ENCODE measurements at regions not wholly inside any gene's neighbourhood (a gene's known extent, or its start where the extent isn't known, plus 50 kb on each side); places are given as distances from the start of the nearest gene placed in this dataset.
A peak's percentile ranks its signal among the peaks of the same experiment; 100 is the strongest.
"Not testable (repeated sequence)": the region's sequence is repeated elsewhere in the genome, so short reads cannot be mapped to it uniquely, and the experiment has no call there.

DNA sequence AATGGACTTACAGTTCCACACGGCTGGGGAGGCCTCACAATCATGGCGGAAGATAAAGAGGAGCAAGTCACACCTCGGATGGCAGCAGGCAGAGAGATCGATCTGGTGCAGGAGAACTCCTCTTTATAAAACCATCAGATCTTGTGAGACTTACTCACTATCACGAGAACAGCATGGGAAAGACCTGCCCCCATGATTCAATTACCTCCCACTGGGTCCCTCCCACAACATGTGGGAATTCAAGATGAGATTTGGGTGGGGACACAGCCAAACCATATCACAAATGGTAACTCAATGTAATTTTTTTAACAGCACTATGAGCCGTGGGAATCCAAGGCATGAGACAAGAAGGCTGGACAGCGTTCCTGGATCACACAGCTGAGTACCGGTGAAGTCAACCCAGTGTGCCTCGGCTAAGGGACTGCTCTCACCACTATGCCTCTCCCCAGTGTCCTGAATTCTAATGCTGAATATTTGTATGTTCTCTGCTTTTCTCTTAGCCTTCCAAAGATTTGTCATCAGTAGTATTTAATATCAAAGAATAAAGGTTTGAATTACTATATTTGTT lies 84.3 kb downstream of the IRS2 start:
- ATAC-seq: not testable (repeated sequence)

DNA sequence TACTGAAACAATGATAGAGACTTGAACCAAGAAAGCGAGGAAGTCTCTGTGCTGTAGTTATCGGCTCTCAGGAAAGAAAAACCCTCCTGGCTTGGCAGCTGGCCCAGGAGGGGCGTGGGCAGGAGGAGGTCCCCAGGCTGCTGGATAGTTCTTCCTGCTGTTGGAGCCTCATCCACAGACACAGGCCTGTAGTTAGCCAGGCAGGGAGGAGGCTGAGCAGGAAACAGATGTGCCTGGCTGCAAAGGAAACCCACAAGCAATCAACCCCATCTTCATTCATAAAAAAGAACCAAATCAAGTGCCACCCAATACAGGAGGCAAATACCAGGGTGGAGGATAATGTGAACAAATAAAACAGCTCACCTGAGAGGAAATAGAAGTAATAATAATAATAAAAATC lies 86.2 kb downstream of the IRS2 start:
- peak; percentile 79 for ATAC-seq
- TF ChIP-seq, protein P1, sequence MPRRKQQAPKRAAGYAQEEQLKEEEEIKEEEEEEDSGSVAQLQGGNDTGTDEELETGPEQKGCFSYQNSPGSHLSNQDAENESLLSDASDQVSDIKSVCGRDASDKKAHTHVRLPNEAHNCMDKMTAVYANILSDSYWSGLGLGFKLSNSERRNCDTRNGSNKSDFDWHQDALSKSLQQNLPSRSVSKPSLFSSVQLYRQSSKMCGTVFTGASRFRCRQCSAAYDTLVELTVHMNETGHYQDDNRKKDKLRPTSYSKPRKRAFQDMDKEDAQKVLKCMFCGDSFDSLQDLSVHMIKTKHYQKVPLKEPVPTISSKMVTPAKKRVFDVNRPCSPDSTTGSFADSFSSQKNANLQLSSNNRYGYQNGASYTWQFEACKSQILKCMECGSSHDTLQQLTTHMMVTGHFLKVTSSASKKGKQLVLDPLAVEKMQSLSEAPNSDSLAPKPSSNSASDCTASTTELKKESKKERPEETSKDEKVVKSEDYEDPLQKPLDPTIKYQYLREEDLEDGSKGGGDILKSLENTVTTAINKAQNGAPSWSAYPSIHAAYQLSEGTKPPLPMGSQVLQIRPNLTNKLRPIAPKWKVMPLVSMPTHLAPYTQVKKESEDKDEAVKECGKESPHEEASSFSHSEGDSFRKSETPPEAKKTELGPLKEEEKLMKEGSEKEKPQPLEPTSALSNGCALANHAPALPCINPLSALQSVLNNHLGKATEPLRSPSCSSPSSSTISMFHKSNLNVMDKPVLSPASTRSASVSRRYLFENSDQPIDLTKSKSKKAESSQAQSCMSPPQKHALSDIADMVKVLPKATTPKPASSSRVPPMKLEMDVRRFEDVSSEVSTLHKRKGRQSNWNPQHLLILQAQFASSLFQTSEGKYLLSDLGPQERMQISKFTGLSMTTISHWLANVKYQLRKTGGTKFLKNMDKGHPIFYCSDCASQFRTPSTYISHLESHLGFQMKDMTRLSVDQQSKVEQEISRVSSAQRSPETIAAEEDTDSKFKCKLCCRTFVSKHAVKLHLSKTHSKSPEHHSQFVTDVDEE (CRISPR knock-in tag; IDR thresholded peaks at IDR 0.05): peak; percentile 55; the same call in 1 of the 2 replicates
- TF ChIP-seq RARB (CRISPR knock-in tag; IDR thresholded peaks at IDR 0.05): no peak
- TF ChIP-seq TCF4 (CRISPR knock-in tag; IDR thresholded peaks at IDR 0.05; ENCODE audit: borderline replicate concordance): peak; percentile 56
- TF ChIP-seq, protein P2, sequence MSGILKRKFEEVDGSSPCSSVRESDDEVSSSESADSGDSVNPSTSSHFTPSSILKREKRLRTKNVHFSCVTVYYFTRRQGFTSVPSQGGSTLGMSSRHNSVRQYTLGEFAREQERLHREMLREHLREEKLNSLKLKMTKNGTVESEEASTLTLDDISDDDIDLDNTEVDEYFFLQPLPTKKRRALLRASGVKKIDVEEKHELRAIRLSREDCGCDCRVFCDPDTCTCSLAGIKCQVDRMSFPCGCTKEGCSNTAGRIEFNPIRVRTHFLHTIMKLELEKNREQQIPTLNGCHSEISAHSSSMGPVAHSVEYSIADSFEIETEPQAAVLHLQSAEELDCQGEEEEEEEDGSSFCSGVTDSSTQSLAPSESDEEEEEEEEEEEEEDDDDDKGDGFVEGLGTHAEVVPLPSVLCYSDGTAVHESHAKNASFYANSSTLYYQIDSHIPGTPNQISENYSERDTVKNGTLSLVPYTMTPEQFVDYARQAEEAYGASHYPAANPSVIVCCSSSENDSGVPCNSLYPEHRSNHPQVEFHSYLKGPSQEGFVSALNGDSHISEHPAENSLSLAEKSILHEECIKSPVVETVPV (CRISPR knock-in tag; IDR thresholded peaks at IDR 0.05): no peak
- TF ChIP-seq ZNF565 (CRISPR knock-in tag; conservative IDR thresholded peaks at IDR 0.05; ENCODE audit: low read depth): no peak
- TF ChIP-seq, protein P3, sequence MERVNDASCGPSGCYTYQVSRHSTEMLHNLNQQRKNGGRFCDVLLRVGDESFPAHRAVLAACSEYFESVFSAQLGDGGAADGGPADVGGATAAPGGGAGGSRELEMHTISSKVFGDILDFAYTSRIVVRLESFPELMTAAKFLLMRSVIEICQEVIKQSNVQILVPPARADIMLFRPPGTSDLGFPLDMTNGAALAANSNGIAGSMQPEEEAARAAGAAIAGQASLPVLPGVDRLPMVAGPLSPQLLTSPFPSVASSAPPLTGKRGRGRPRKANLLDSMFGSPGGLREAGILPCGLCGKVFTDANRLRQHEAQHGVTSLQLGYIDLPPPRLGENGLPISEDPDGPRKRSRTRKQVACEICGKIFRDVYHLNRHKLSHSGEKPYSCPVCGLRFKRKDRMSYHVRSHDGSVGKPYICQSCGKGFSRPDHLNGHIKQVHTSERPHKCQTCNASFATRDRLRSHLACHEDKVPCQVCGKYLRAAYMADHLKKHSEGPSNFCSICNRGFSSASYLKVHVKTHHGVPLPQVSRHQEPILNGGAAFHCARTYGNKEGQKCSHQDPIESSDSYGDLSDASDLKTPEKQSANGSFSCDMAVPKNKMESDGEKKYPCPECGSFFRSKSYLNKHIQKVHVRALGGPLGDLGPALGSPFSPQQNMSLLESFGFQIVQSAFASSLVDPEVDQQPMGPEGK (CRISPR knock-in tag; IDR thresholded peaks at IDR 0.05; ENCODE audit: borderline replicate concordance): no peak
- TF ChIP-seq, protein P4, sequence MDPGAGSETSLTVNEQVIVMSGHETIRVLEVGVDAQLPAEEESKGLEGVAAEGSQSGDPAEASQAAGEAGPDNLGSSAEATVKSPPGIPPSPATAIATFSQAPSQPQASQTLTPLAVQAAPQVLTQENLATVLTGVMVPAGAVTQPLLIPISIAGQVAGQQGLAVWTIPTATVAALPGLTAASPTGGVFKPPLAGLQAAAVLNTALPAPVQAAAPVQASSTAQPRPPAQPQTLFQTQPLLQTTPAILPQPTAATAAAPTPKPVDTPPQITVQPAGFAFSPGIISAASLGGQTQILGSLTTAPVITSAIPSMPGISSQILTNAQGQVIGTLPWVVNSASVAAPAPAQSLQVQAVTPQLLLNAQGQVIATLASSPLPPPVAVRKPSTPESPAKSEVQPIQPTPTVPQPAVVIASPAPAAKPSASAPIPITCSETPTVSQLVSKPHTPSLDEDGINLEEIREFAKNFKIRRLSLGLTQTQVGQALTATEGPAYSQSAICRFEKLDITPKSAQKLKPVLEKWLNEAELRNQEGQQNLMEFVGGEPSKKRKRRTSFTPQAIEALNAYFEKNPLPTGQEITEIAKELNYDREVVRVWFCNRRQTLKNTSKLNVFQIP (CRISPR knock-in tag; IDR thresholded peaks at IDR 0.05; ENCODE audit: borderline replicate concordance, low read depth): no peak

DNA sequence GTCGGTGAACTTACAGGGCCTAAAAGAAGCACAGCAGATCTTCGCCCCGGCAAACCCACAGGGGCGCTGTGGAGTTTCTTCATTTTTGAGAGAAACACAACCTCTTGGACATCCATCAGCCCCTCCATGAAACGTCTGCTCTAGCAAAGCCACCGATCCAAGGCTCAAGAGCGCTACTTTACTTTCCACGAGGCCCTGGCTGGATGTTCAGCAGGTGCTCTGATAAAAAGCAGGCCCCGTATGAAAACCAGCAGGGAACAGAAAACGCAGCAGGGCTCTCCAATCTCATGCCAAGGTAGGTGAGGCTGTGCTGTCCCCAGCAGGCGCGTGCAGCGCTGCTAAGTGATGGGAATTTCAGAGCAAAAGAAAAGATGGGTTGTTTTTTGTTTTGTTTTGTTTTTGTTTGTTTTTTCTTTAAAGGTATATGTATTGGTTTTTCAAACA lies 86.7 kb downstream of the IRS2 start:
- TF ChIP-seq RARB (CRISPR knock-in tag; IDR thresholded peaks at IDR 0.05): no peak
- TF ChIP-seq, protein P4 (CRISPR knock-in tag; IDR thresholded peaks at IDR 0.05; ENCODE audit: borderline replicate concordance, low read depth): no peak
- no peak for TF ChIP-seq CSDC2 (CRISPR knock-in tag; IDR thresholded peaks at IDR 0.05)
- TF ChIP-seq, protein P1 (CRISPR knock-in tag; IDR thresholded peaks at IDR 0.05): no peak
- TF ChIP-seq ISL1 (CRISPR knock-in tag; IDR thresholded peaks at IDR 0.05): no peak
- TF ChIP-seq ZNF8 (CRISPR knock-in tag; IDR thresholded peaks at IDR 0.05): no peak
- no peak for TF ChIP-seq GLIS3 (CRISPR knock-in tag; IDR thresholded peaks at IDR 0.05)
- no peak for TF ChIP-seq TCF4 (CRISPR knock-in tag; IDR thresholded peaks at IDR 0.05; ENCODE audit: borderline replicate concordance)
- TF ChIP-seq ARNTL (CRISPR knock-in tag; IDR thresholded peaks at IDR 0.05; ENCODE audit: borderline replicate concordance, low read depth): no peak
- no peak for TF ChIP-seq TOX (CRISPR knock-in tag; IDR thresholded peaks at IDR 0.05; ENCODE audit: borderline replicate concordance)
- TF ChIP-seq, protein P5, sequence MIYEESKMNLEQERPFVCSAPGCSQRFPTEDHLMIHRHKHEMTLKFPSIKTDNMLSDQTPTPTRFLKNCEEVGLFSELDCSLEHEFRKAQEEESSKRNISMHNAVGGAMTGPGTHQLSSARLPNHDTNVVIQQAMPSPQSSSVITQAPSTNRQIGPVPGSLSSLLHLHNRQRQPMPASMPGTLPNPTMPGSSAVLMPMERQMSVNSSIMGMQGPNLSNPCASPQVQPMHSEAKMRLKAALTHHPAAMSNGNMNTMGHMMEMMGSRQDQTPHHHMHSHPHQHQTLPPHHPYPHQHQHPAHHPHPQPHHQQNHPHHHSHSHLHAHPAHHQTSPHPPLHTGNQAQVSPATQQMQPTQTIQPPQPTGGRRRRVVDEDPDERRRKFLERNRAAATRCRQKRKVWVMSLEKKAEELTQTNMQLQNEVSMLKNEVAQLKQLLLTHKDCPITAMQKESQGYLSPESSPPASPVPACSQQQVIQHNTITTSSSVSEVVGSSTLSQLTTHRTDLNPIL (CRISPR knock-in tag; IDR thresholded peaks at IDR 0.05; ENCODE audit: low read depth): no peak
- TF ChIP-seq ZFP30 (CRISPR knock-in tag; IDR thresholded peaks at IDR 0.05): no peak
- TF ChIP-seq ZNF70 (CRISPR knock-in tag; IDR thresholded peaks at IDR 0.05): no peak
- ATAC-seq: peak; percentile 9; the same call in 2 of the 3 replicates
